Neural progenitor cell (in vitro differentiated cells): ENCODE measurements at regions not wholly inside any gene's neighbourhood (a gene's known extent, or its start where the extent isn't known, plus 50 kb on each side); places are given as distances from the start of the nearest gene placed in this dataset.
"Not testable (repeated sequence)": the region's sequence is repeated elsewhere in the genome, so short reads cannot be mapped to it uniquely, and the experiment has no call there.

Experiments
- EZH2 ChIP-seq: fragments of 200-600 bp; sonication (generic); IDR thresholded peaks from 2 replicates; pipeline ENCODE4 v1.6.1; 2017; ENCODE audit warnings: antibody characterized with exemption, mild to moderate bottlenecking, moderate library complexity
- EZH2phosphoT487 ChIP-seq: fragments of 200-600 bp; sonication (generic); IDR thresholded peaks from 2 replicates; pipeline ENCODE4 v1.6.1; 2017; ENCODE audit warnings: antibody characterized with exemption
- TF ChIP-seq, protein P1 (sequence below): fragments of 200-600 bp; sonication (generic); IDR thresholded peaks from 2 replicates; pipeline ENCODE4 v1.5.1; 2017; ENCODE audit warnings: antibody characterized with exemption, mild to moderate bottlenecking

DNA sequence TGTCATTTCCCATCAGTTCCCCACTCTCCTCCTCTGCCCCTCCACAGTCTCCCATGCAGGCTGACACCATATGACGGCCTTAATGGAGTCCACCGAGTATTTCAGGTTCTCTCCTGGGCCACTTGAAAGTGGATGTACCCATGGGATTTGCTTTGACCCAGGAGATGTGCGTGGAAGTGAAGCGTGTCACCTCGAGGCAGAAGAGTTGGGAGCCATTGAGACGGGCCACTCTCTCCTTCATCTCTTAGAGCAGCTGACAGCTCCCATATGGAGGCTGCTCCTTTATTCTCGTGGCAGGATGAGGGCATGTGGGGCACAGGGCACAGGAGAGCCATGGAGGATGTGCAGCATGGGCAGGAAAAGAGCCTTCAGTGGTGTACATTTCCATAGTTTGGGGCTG, 144.7 kb upstream of the CRYM start:
- not testable (repeated sequence) for TF ChIP-seq EZH2phosphoT487, EZH2
- TF ChIP-seq, protein P1, sequence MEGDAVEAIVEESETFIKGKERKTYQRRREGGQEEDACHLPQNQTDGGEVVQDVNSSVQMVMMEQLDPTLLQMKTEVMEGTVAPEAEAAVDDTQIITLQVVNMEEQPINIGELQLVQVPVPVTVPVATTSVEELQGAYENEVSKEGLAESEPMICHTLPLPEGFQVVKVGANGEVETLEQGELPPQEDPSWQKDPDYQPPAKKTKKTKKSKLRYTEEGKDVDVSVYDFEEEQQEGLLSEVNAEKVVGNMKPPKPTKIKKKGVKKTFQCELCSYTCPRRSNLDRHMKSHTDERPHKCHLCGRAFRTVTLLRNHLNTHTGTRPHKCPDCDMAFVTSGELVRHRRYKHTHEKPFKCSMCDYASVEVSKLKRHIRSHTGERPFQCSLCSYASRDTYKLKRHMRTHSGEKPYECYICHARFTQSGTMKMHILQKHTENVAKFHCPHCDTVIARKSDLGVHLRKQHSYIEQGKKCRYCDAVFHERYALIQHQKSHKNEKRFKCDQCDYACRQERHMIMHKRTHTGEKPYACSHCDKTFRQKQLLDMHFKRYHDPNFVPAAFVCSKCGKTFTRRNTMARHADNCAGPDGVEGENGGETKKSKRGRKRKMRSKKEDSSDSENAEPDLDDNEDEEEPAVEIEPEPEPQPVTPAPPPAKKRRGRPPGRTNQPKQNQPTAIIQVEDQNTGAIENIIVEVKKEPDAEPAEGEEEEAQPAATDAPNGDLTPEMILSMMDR: not testable (repeated sequence)
